ENCODE measurements at regions not wholly inside any gene's neighbourhood (a gene's known extent, or its start where the extent isn't known, plus 50 kb on each side); places are given as distances from the start of the nearest gene placed in this dataset.

GRCh38 chr2:150883613-150883895 lies 378.1 kb downstream of the RBM43 start:
- TF ChIP-seq EZH2 (IDR thresholded peaks at IDR 0.05) (no peak), POLR2AphosphoS5 (IDR thresholded peaks at IDR 0.05; ENCODE audit: borderline replicate concordance, low read depth, low read length) (no peak), FOXP2 (optimal IDR thresholded peaks at IDR 0.05; ENCODE audit: control extremely low read depth, extremely low read length, insufficient read depth) (no peak)
